Liver (tissue), 3 donors: ENCODE measurements at regions not wholly inside any gene's neighbourhood (a gene's known extent, or its start where the extent isn't known, plus 50 kb on each side); places are given as distances from the start of the nearest gene placed in this dataset.

ENCODE experiments used
- ATF3 ChIP-seq: IDR thresholded peaks from 2 replicates; pipeline ENCODE4 v1.6.1; 2016; ENCODE audit warnings: antibody characterized with exemption
- YY1 ChIP-seq: IDR thresholded peaks from 2 replicates; pipeline ENCODE4 v1.6.1; 2016; ENCODE audit warnings: antibody characterized with exemption, mild to moderate bottlenecking
- TF ChIP-seq, protein P1 (sequence below): fragments of 150-350 bp; IDR thresholded peaks from 2 replicates; pipeline ENCODE4 v1.5.1; 2017; ENCODE audit warnings: improper control_type of control experiment, low read depth, low read length; ENCODE audit not compliant: missing input control
- donor health status: healthy.
- donor health status: healthy.

- TF ChIP-seq, protein P1, sequence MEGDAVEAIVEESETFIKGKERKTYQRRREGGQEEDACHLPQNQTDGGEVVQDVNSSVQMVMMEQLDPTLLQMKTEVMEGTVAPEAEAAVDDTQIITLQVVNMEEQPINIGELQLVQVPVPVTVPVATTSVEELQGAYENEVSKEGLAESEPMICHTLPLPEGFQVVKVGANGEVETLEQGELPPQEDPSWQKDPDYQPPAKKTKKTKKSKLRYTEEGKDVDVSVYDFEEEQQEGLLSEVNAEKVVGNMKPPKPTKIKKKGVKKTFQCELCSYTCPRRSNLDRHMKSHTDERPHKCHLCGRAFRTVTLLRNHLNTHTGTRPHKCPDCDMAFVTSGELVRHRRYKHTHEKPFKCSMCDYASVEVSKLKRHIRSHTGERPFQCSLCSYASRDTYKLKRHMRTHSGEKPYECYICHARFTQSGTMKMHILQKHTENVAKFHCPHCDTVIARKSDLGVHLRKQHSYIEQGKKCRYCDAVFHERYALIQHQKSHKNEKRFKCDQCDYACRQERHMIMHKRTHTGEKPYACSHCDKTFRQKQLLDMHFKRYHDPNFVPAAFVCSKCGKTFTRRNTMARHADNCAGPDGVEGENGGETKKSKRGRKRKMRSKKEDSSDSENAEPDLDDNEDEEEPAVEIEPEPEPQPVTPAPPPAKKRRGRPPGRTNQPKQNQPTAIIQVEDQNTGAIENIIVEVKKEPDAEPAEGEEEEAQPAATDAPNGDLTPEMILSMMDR: no peak
- no peak for TF ChIP-seq YY1
- TF ChIP-seq ATF3: no peak
Observed at GRCh38 chr15:39530480-39531342, 50.2 kb upstream of the THBS1 start.
